ENCODE measurements at regions not wholly inside any gene's neighbourhood (a gene's known extent, or its start where the extent isn't known, plus 50 kb on each side); places are given as distances from the start of the nearest gene placed in this dataset.

GRCh38 chr11:15577519-15577918, 462.8 kb downstream of the INSC start:
- TF ChIP-seq CTCF (IDR thresholded peaks at IDR 0.05): no peak
- TF ChIP-seq POLR2AphosphoS5 (IDR thresholded peaks at IDR 0.05): no peak
